GM13977 (cell line): ENCODE measurements at regions not wholly inside any gene's neighbourhood (a gene's known extent, or its start where the extent isn't known, plus 50 kb on each side); places are given as distances from the start of the nearest gene placed in this dataset.

Source experiments
- DNase-seq: peaks from one replicate; pipeline ENCODE4 v3.0.0; 2012; ENCODE audit warnings: low spot score
- in situ Hi-C: fragments of 300-500 bp; cut with MboI; formaldehyde crosslinking; loops from one replicate; pipeline ENCODE4 v1.12.0; 2022; ENCODE audit warnings: low sequenced_read_pairs, low pct_unique_long_range_greater_than_20kb, mixed read lengths, inconsistent platforms; ENCODE audit not compliant: unreplicated experiment
- TF ChIP-seq, protein P1 (sequence below): IDR thresholded peaks from 2 replicates; pipeline ENCODE4 v1.5.1; 2012; ENCODE audit warnings: mild to moderate bottlenecking, control low read depth; ENCODE audit not compliant: insufficient read depth; ENCODE audit errors: extremely low read depth, missing control alignments

DNA sequence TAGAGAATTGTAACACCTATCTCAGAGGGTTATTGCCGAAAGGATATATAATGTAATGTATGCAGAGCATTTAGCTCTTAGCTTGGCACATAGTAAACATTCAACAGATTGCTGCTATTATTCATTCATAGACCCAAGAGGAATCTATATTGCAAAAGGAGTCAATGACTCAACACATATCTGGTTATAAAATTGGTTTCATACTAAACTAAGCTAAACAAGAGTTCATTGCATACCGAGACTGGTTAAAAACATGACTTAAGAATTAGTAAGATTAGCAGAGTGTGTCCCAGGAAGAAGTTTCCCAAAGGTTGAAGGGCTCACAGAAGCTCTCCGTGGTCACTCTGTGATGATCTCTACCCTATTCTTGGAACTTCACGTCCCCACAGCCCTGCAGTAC lies 339.6 kb upstream of the CCNH start:
- in situ Hi-C loops = no loop called here
- TF ChIP-seq, protein P1, sequence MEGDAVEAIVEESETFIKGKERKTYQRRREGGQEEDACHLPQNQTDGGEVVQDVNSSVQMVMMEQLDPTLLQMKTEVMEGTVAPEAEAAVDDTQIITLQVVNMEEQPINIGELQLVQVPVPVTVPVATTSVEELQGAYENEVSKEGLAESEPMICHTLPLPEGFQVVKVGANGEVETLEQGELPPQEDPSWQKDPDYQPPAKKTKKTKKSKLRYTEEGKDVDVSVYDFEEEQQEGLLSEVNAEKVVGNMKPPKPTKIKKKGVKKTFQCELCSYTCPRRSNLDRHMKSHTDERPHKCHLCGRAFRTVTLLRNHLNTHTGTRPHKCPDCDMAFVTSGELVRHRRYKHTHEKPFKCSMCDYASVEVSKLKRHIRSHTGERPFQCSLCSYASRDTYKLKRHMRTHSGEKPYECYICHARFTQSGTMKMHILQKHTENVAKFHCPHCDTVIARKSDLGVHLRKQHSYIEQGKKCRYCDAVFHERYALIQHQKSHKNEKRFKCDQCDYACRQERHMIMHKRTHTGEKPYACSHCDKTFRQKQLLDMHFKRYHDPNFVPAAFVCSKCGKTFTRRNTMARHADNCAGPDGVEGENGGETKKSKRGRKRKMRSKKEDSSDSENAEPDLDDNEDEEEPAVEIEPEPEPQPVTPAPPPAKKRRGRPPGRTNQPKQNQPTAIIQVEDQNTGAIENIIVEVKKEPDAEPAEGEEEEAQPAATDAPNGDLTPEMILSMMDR = no peak
- no peak for DNase-seq

DNA sequence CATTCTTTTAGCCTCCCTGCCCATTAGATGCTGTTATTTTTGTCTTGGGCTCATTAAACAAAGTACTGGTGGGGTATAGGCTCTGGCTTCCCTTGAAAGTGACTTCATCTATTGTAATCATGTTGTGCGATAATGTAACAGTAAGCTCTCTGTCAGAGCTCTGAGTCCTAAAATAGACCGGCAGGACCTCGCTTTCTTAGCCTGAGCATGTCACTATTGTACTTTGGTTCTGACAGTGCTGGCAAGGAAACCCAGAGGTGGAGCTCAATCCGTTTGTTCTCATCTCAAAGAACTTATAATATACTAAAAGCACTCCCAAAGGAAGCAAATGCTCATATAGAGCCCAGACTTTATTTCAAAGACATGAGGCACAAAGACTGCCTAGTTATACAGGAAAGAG lies 339.1 kb upstream of the CCNH start:
- in situ Hi-C loops = no loop called here
- DNase-seq = no peak
- TF ChIP-seq, protein P1 = no peak

- no peak for DNase-seq
- TF ChIP-seq, protein P1 = no peak
- in situ Hi-C loops = no loop called here
These were observed 334.2 kb upstream of the CCNH start for GRCh38 chr5:87746891-87747377.

GRCh38 chr5:87746341-87746740 lies 333.6 kb upstream of the CCNH start:
- in situ Hi-C loops = no loop called here
- TF ChIP-seq, protein P1 = no peak
- DNase-seq = no peak

DNA sequence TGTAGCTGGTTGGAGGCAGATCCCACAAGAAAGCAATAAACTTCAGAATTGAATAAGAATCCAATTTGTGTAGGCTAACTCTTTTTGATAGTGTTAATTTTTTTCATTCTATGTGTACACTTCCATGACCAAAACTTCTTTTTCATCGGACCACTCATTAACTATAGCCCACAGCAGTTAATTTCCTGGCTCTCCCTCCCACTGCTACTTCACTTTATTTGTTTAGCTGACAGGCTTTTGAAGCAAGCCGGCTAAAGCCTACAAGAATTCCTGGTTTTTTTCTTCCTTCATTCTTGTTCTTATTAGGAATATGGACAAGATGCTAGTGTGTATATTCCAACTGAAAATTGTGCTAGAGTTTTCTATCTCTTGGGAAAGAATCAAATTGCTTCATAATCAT lies 329.2 kb upstream of the CCNH start:
- TF ChIP-seq, protein P1 = no peak
- DNase-seq = no peak
- in situ Hi-C loops = no loop called here

GRCh38 chr5:87735923-87736322 lies 323.2 kb upstream of the CCNH start:
- in situ Hi-C loops = no loop called here
- TF ChIP-seq, protein P1 = no peak
- no peak for DNase-seq

- in situ Hi-C loops = no loop called here
- TF ChIP-seq, protein P1 = no peak
These were observed 321.2 kb upstream of the CCNH start for GRCh38 chr5:87733897-87734296.

More at GRCh38 chr5:87733897-87734296, 321.2 kb upstream of the CCNH start:
- no peak for DNase-seq
